ENCODE measurements at regions not wholly inside any gene's neighbourhood (a gene's known extent, or its start where the extent isn't known, plus 50 kb on each side); places are given as distances from the start of the nearest gene placed in this dataset.
"Not testable (repeated sequence)": the region's sequence is repeated elsewhere in the genome, so short reads cannot be mapped to it uniquely, and the experiment has no call there.

- DNase-seq = no peak
Observed at GRCh38 chr7:68321776-68322496, 1276.3 kb upstream of the AUTS2 start.

GRCh38 chr7:68324621-68325020 is 1273.7 kb upstream of the AUTS2 start:
- DNase-seq = no peak

GRCh38 chr7:68334216-68334615 is 1264.1 kb upstream of the AUTS2 start:
- DNase-seq = no peak

GRCh38 chr7:68334636-68335272 is 1263.5 kb upstream of the AUTS2 start:
- DNase-seq = no peak

- DNase-seq = no peak
Observed at GRCh38 chr7:68336594-68336993, 1261.7 kb upstream of the AUTS2 start.

GRCh38 chr7:68348401-68348800 is 1249.9 kb upstream of the AUTS2 start:
- no peak for DNase-seq

GRCh38 chr7:68362745-68363518 is 1235.3 kb upstream of the AUTS2 start:
- DNase-seq = no peak

- peak; percentile 37 for DNase-seq
Observed at GRCh38 chr7:68364886-68365625, 1233.2 kb upstream of the AUTS2 start.

- no peak for DNase-seq
Observed at GRCh38 chr7:68371985-68372384, 1226.3 kb upstream of the AUTS2 start.

GRCh38 chr7:68376131-68376661 is 1222.1 kb upstream of the AUTS2 start:
- DNase-seq = peak; percentile 35

- DNase-seq = no peak
Observed at GRCh38 chr7:68381731-68382130, 1216.5 kb upstream of the AUTS2 start.

- no peak for DNase-seq
Observed at GRCh38 chr7:68384581-68384980, 1213.7 kb upstream of the AUTS2 start.

- no peak for DNase-seq
Observed at GRCh38 chr7:68393051-68393450, 1205.2 kb upstream of the AUTS2 start.

- DNase-seq = peak; percentile 67
Observed at GRCh38 chr7:68394131-68394530, 1204.1 kb upstream of the AUTS2 start.

- DNase-seq = no peak
Observed at GRCh38 chr7:68399991-68400590, 1198.2 kb upstream of the AUTS2 start.

- no peak for DNase-seq
Observed at GRCh38 chr7:68400783-68401182, 1197.5 kb upstream of the AUTS2 start.

GRCh38 chr7:68401313-68401712 is 1197.0 kb upstream of the AUTS2 start:
- no peak for DNase-seq

GRCh38 chr7:68406480-68406879 is 1191.8 kb upstream of the AUTS2 start:
- no peak for DNase-seq

- no peak for DNase-seq
Observed at GRCh38 chr7:68407460-68407859, 1190.8 kb upstream of the AUTS2 start.

- no peak for DNase-seq
Observed at GRCh38 chr7:68408873-68409272, 1189.4 kb upstream of the AUTS2 start.

GRCh38 chr7:68409851-68410250 is 1188.4 kb upstream of the AUTS2 start:
- DNase-seq = no peak

GRCh38 chr7:68410693-68411092 is 1187.6 kb upstream of the AUTS2 start:
- not testable (repeated sequence) for DNase-seq

GRCh38 chr7:68411742-68412141 is 1186.5 kb upstream of the AUTS2 start:
- no peak for DNase-seq

All from fibroblast of skin of right quadriceps (primary cell).